IMR-90 (cell line): ENCODE measurements at regions not wholly inside any gene's neighbourhood (a gene's known extent, or its start where the extent isn't known, plus 50 kb on each side); places are given as distances from the start of the nearest gene placed in this dataset.

Source experiments
- ATAC-seq: fragments of 200-7000 bp; cut with Tn5 transposase; 2 replicates; pipeline ENCODE4 v1.9.1; 2020; ENCODE audit warnings: low read depth, mild to moderate bottlenecking, moderate library complexity
- BruUV-seq: library from RNA; stranded (reverse); fragments of 400-500 nt; replicated peaks from 2 replicates; lab custom pipeline; 2021; lab: Mats Ljungman, UMichigan
- CTCF ChIA-PET: fragments of 300-600 bp; formaldehyde crosslinking; extraction: SDS; loops from one replicate; lab custom pipeline; 2021; ENCODE audit warnings: antibody characterized with exemption; lab: Yijun Ruan, JAX
- POLR2A ChIA-PET: fragments of 300-600 bp; sonication (Branson Sonifier 250); formaldehyde crosslinking; loops from one replicate; lab custom pipeline; 2022; ENCODE audit warnings: antibody characterized with exemption; ENCODE audit not compliant: unreplicated experiment; lab: Charles Lee
- DNase-seq: peaks from one replicate; pipeline ENCODE4 v3.0.0; 2013
- H2AFZ ChIP-seq: replicated peaks from 2 replicates; pipeline ENCODE3; 2013; ENCODE audit warnings: low read length, mild to moderate bottlenecking; ENCODE audit not compliant: poor library complexity
- H2AK5ac ChIP-seq: 2 replicates; pipeline ENCODE4 v1.6.1; 2013; ENCODE audit warnings: low read depth, low read length, inconsistent platforms
- H2AK9ac ChIP-seq: replicated peaks from 2 replicates; pipeline ENCODE3; 2013; ENCODE audit warnings: mild to moderate bottlenecking, low read depth, low read length, moderate library complexity; ENCODE audit not compliant: poor library complexity
- H2BK120ac ChIP-seq: 2 replicates; pipeline ENCODE4 v1.6.1; 2013; ENCODE audit warnings: low read depth, low read length, inconsistent platforms
- H2BK15ac ChIP-seq: 3 replicates; pipeline ENCODE4 v1.6.1; 2013; ENCODE audit warnings: low read depth, low read length, inconsistent platforms
- H2BK20ac ChIP-seq: 2 replicates; pipeline ENCODE4 v1.6.1; 2013; ENCODE audit warnings: low read depth, mild to moderate bottlenecking, inconsistent platforms, low read length, moderate library complexity
- H2BK5ac ChIP-seq: 2 replicates; pipeline ENCODE4 v1.6.1; 2013; ENCODE audit warnings: mild to moderate bottlenecking, low read depth, low read length, inconsistent platforms; ENCODE audit not compliant: poor library complexity, severe bottlenecking
- H3K14ac ChIP-seq: replicated peaks from 2 replicates; pipeline ENCODE4 v1.6.1; 2013; ENCODE audit warnings: low read depth, low read length, inconsistent platforms
- H3K18ac ChIP-seq: 2 replicates; pipeline ENCODE4 v1.6.1; 2013; ENCODE audit warnings: low read depth, low read length, control low read depth
- H3K23ac ChIP-seq: 2 replicates; pipeline ENCODE4 v1.6.1; 2013; ENCODE audit warnings: low read depth, low read length, inconsistent platforms
- H3K27ac ChIP-seq: 2 replicates; pipeline ENCODE4 v1.5.1; 2013; ENCODE audit warnings: mild to moderate bottlenecking, control low read depth, low read length; ENCODE audit not compliant: insufficient read depth
- H3K27me3 ChIP-seq: 2 replicates; pipeline ENCODE4 v1.6.1; 2013; ENCODE audit warnings: low read length; ENCODE audit not compliant: control insufficient read depth, insufficient read depth
- H3K36me3 ChIP-seq: 2 replicates; pipeline ENCODE4 v1.6.1; 2013; ENCODE audit warnings: low read length, mixed read lengths; ENCODE audit not compliant: control insufficient read depth, insufficient read depth
- H3K4ac ChIP-seq: 2 replicates; pipeline ENCODE4 v1.6.1; 2013; ENCODE audit warnings: low read depth, low read length, inconsistent platforms
- H3K4me1 ChIP-seq: 2 replicates; pipeline ENCODE4 v1.6.1; 2013; ENCODE audit warnings: low read length, mixed read lengths; ENCODE audit not compliant: control insufficient read depth, insufficient read depth
- H3K4me2 ChIP-seq: 2 replicates; pipeline ENCODE4 v1.6.1; 2013; ENCODE audit warnings: low read depth, mild to moderate bottlenecking, control low read depth, low read length, moderate library complexity
- H3K4me3 ChIP-seq: 2 replicates; pipeline ENCODE4 v1.5.1; 2013; ENCODE audit warnings: low read depth, mild to moderate bottlenecking, control low read depth, low read length, moderate library complexity; ENCODE audit not compliant: insufficient read depth
- H3K56ac ChIP-seq: 2 replicates; pipeline ENCODE4 v1.6.1; 2013; ENCODE audit warnings: low read length, inconsistent platforms; ENCODE audit not compliant: insufficient read depth; ENCODE audit errors: extremely low read depth
- H3K79me1 ChIP-seq, 2 experiments: 2 replicates each; pipeline ENCODE4 v1.6.1; 2013; ENCODE audit warnings: low read length in 2 of 2, inconsistent platforms in 1 of 2, low read depth in 1 of 2
- H3K9ac ChIP-seq: 2 replicates; pipeline ENCODE4 v1.6.1; 2013; ENCODE audit warnings: low read depth, low read length, control low read depth
- H3K9me1 ChIP-seq: 2 replicates; pipeline ENCODE4 v1.6.1; 2013; ENCODE audit warnings: low read length, inconsistent platforms; ENCODE audit not compliant: insufficient read depth
- H3K9me3 ChIP-seq: 2 replicates; pipeline ENCODE4 v1.6.1; 2013; ENCODE audit warnings: low read length; ENCODE audit not compliant: control insufficient read depth, insufficient read depth
- H4K20me1 ChIP-seq: 2 replicates; pipeline ENCODE4 v1.6.1; 2013; ENCODE audit warnings: low read length, inconsistent platforms; ENCODE audit not compliant: insufficient read depth
- H4K5ac ChIP-seq: 2 replicates; pipeline ENCODE4 v1.6.1; 2013; ENCODE audit warnings: mild to moderate bottlenecking, low read depth, low read length, control low read depth
- H4K8ac ChIP-seq, 2 experiments: 2 replicates each; pipeline ENCODE4 v1.6.1; 2013; ENCODE audit warnings: low read depth in 2 of 2, low read length in 2 of 2, control low read depth in 1 of 2, inconsistent platforms in 1 of 2
- H4K91ac ChIP-seq: 2 replicates; pipeline ENCODE4 v1.6.1; 2013; ENCODE audit warnings: low read depth, low read length, inconsistent platforms; ENCODE audit not compliant: insufficient read depth
- CEBPB ChIP-seq: IDR thresholded peaks from 2 replicates; pipeline ENCODE4 v1.6.1; 2012; ENCODE audit warnings: low read depth, low read length, improper control_type of control experiment
- NFE2L2 ChIP-seq: fragments of 150-350 bp; IDR thresholded peaks from 2 replicates; pipeline ENCODE4 v1.6.1; 2016; ENCODE audit warnings: low read depth, mild to moderate bottlenecking, low read length
- POLR2A ChIP-seq: IDR thresholded peaks from 2 replicates; pipeline ENCODE4 v1.6.1; 2012; ENCODE audit warnings: mild to moderate bottlenecking, low read depth, low read length
- WGBS, 2 experiments: methylation state at CpG; one replicate each; pipeline versions ENCODE4 v1.1.5 to v1.1.7; 2013; ENCODE audit warnings: missing lambda C conversion rate in 2 of 2; ENCODE audit not compliant: insufficient read length in 1 of 2; ENCODE audit errors: extremely low coverage in 2 of 2; 5-methylcytosine and 5-hydroxymethylcytosine counted together
- dilution Hi-C: fragments of 300-500 bp; cut with HindIII; formaldehyde crosslinking; loops from one replicate; pipeline ENCODE4 v1.14.3; 2018; ENCODE audit warnings: low sequenced_read_pairs; ENCODE audit not compliant: unreplicated experiment
- in situ Hi-C: fragments of 300-500 bp; cut with MboI; formaldehyde crosslinking; loops from 3 replicates; pipeline ENCODE4 v1.14.3; 2019; ENCODE audit warnings: low sequenced_read_pairs, inconsistent platforms, mixed read lengths
- intact Hi-C: fragments of 100-400 bp; cut with micrococcal nuclease; formaldehyde crosslinking; loops from 2 replicates; pipeline ENCODE4 v1.10.0; 2022

- no peak overlapping the region for H4K91ac ChIP-seq
- no peak overlapping the region for H3K4me2 ChIP-seq
- H3K9me1 ChIP-seq = peaks cover 6% of the 10 kb centered on the region
- no peaks in the 10 kb centered on the region for H3K9me3 ChIP-seq
- ATAC-seq (no peak), DNase-seq (no peak)
- TF ChIP-seq POLR2A = no peak
- no peak for TF ChIP-seq CEBPB
- no peak for TF ChIP-seq NFE2L2
- H3K79me1 ChIP-seq = no peaks in the 10 kb centered on the region
- intact Hi-C loops = loop anchor here (5.0 kb wide), 1 partner anchor 91 kb away; the partner anchor contains the start of gene NRP1
- no peak overlapping the region for H3K18ac ChIP-seq
- no peak overlapping the region for H2AFZ ChIP-seq
- H4K20me1 ChIP-seq = no peaks in the 10 kb centered on the region
- no peak overlapping the region for H3K14ac ChIP-seq
- WGBS, 2 experiments = no CpG with 5 or more reads among the region's 5 CpGs
- in situ Hi-C loops = no loop called here
- no peak overlapping the region for H4K5ac ChIP-seq
- H2BK5ac ChIP-seq = no peak overlapping the region
- no peak overlapping the region for H2BK120ac ChIP-seq
- BruUV-seq = no TSS peak
- H3K56ac ChIP-seq = no peak overlapping the region
- H3K36me3 ChIP-seq = no peaks in the 10 kb centered on the region
- ChIA-PET POLR2A (no interaction called here), CTCF (no interaction called here)
- no peak overlapping the region for H3K4ac ChIP-seq
- no peak overlapping the region for H2AK9ac ChIP-seq
- H3K4me3 ChIP-seq = no peak overlapping the region
- no peak overlapping the region for H2BK15ac ChIP-seq
- no peak overlapping the region for H2BK20ac ChIP-seq
- dilution Hi-C loops = no loop called here
- peaks cover 3% of the 10 kb centered on the region; the same call in 1 of the 2 replicates for H3K4me1 ChIP-seq
- H2AK5ac ChIP-seq = no peak overlapping the region
- H3K23ac ChIP-seq = no peak overlapping the region
- no peaks in the 10 kb centered on the region for H3K27me3 ChIP-seq
- H3K9ac ChIP-seq = no peak overlapping the region
- no peak overlapping the region for H4K8ac ChIP-seq
- no peak overlapping the region for H3K27ac ChIP-seq
These were observed 88.7 kb upstream of the NRP1 start for GRCh38 chr10:33423154-33423529.
